ENCODE measurements at regions not wholly inside any gene's neighbourhood (a gene's known extent, or its start where the extent isn't known, plus 50 kb on each side); places are given as distances from the start of the nearest gene placed in this dataset.

GRCh38 chr12:18008642-18009041 lies 81.4 kb downstream of the RERGL start:
- no peaks in the 10 kb centered on the region for H3K4me1 ChIP-seq (ENCODE audit: control insufficient read depth in 2 of 2, insufficient read depth in 2 of 2, low read length in 2 of 2)
- no peak for DNase-seq (ENCODE audit: low read depth in 6 of 9, low spot score in 9 of 9)
- no peaks in the 10 kb centered on the region for H3K36me3 ChIP-seq (ENCODE audit: control insufficient read depth in 2 of 2, insufficient read depth in 2 of 2, low read length in 1 of 2)
- H3K9me3 ChIP-seq (ENCODE audit: control insufficient read depth in 2 of 2, insufficient read depth in 1 of 2, low read length in 1 of 2) = no peaks in the 10 kb centered on the region
- H3K4me3 ChIP-seq (ENCODE audit: low read length in 2 of 2) = no peak overlapping the region
- no peak overlapping the region for H3K27ac ChIP-seq (ENCODE audit: low read depth in 1 of 2, low read length in 1 of 2)
- H3K27me3 ChIP-seq (ENCODE audit: control insufficient read depth in 2 of 2, insufficient read depth in 1 of 2, low read length in 1 of 2) = no peaks in the 10 kb centered on the region

- no peak for DNase-seq (ENCODE audit: low read depth in 6 of 9, low spot score in 9 of 9)
- Histone ChIP-seq H3K4me1 (ENCODE audit: control insufficient read depth in 2 of 2, insufficient read depth in 2 of 2, low read length in 2 of 2) (no peaks in the 10 kb centered on the region), H3K36me3 (ENCODE audit: control insufficient read depth in 2 of 2, insufficient read depth in 2 of 2, low read length in 1 of 2) (no peaks in the 10 kb centered on the region), H3K27ac (ENCODE audit: low read depth in 1 of 2, low read length in 1 of 2) (no peak overlapping the region), H3K9me3 (ENCODE audit: control insufficient read depth in 2 of 2, insufficient read depth in 1 of 2, low read length in 1 of 2) (peaks cover 0 to 10% of the 10 kb centered on the region in 2 donors), H3K27me3 (ENCODE audit: control insufficient read depth in 2 of 2, insufficient read depth in 1 of 2, low read length in 1 of 2) (no peaks in the 10 kb centered on the region), H3K4me3 (ENCODE audit: low read length in 2 of 2) (no peak overlapping the region)
- WGBS = 92% methylated on average over 2 of the region's 2 CpGs
Measured at GRCh38 chr12:17999174-17999801, 90.7 kb downstream of the RERGL start.

- WGBS = 44% methylated on average over 6 of the region's 6 CpGs
- Histone ChIP-seq H3K27ac (ENCODE audit: low read depth in 1 of 2, low read length in 1 of 2) (no peak overlapping the region), H3K4me3 (ENCODE audit: low read length in 2 of 2) (no peak overlapping the region), H3K27me3 (ENCODE audit: control insufficient read depth in 2 of 2, insufficient read depth in 1 of 2, low read length in 1 of 2) (no peaks in the 10 kb centered on the region), H3K9me3 (ENCODE audit: control insufficient read depth in 2 of 2, insufficient read depth in 1 of 2, low read length in 1 of 2) (no peaks in the 10 kb centered on the region), H3K36me3 (ENCODE audit: control insufficient read depth in 2 of 2, insufficient read depth in 2 of 2, low read length in 1 of 2) (no peaks in the 10 kb centered on the region), H3K4me1 (ENCODE audit: control insufficient read depth in 2 of 2, insufficient read depth in 2 of 2, low read length in 2 of 2) (no peaks in the 10 kb centered on the region)
- peak in 4 of 9 donors; percentile 0 to 19 (median 3) for DNase-seq (ENCODE audit: low read depth in 6 of 9, low spot score in 9 of 9)
Measured at GRCh38 chr12:17992002-17992656, 97.9 kb downstream of the RERGL start.

- DNase-seq (ENCODE audit: low read depth in 6 of 9, low spot score in 9 of 9) = no peak
- H3K27ac ChIP-seq (ENCODE audit: low read depth in 1 of 2, low read length in 1 of 2) = no peak overlapping the region
- H3K4me3 ChIP-seq (ENCODE audit: low read length in 2 of 2) = no peak overlapping the region
- no peaks in the 10 kb centered on the region for H3K9me3 ChIP-seq (ENCODE audit: control insufficient read depth in 2 of 2, insufficient read depth in 1 of 2, low read length in 1 of 2)
- no peaks in the 10 kb centered on the region for H3K36me3 ChIP-seq (ENCODE audit: control insufficient read depth in 2 of 2, insufficient read depth in 2 of 2, low read length in 1 of 2)
- H3K4me1 ChIP-seq (ENCODE audit: control insufficient read depth in 2 of 2, insufficient read depth in 2 of 2, low read length in 2 of 2) = no peaks in the 10 kb centered on the region
- WGBS = 86% methylated on average over 3 of the region's 3 CpGs
- no peaks in the 10 kb centered on the region for H3K27me3 ChIP-seq (ENCODE audit: control insufficient read depth in 2 of 2, insufficient read depth in 1 of 2, low read length in 1 of 2)
Measured at GRCh38 chr12:17982556-17982955, 107.4 kb downstream of the RERGL start.

- Histone ChIP-seq H3K27me3 (ENCODE audit: control insufficient read depth in 2 of 2, insufficient read depth in 1 of 2, low read length in 1 of 2) (no peaks in the 10 kb centered on the region), H3K4me3 (ENCODE audit: low read length in 2 of 2) (no peak overlapping the region), H3K4me1 (ENCODE audit: control insufficient read depth in 2 of 2, insufficient read depth in 2 of 2, low read length in 2 of 2) (no peaks in the 10 kb centered on the region), H3K9me3 (ENCODE audit: control insufficient read depth in 2 of 2, insufficient read depth in 1 of 2, low read length in 1 of 2) (no peaks in the 10 kb centered on the region), H3K36me3 (ENCODE audit: control insufficient read depth in 2 of 2, insufficient read depth in 2 of 2, low read length in 1 of 2) (no peaks in the 10 kb centered on the region), H3K27ac (ENCODE audit: low read depth in 1 of 2, low read length in 1 of 2) (no peak overlapping the region)
- WGBS = 87% methylated on average over 5 of the region's 5 CpGs
- DNase-seq (ENCODE audit: low read depth in 6 of 9, low spot score in 9 of 9) = no peak
Measured at GRCh38 chr12:17976202-17976601, 113.8 kb downstream of the RERGL start.

- Histone ChIP-seq H3K4me3 (ENCODE audit: low read length in 2 of 2) (no peak overlapping the region), H3K27ac (ENCODE audit: low read depth in 1 of 2, low read length in 1 of 2) (no peak overlapping the region), H3K9me3 (ENCODE audit: control insufficient read depth in 2 of 2, insufficient read depth in 1 of 2, low read length in 1 of 2) (no peaks in the 10 kb centered on the region), H3K27me3 (ENCODE audit: control insufficient read depth in 2 of 2, insufficient read depth in 1 of 2, low read length in 1 of 2) (no peaks in the 10 kb centered on the region), H3K36me3 (ENCODE audit: control insufficient read depth in 2 of 2, insufficient read depth in 2 of 2, low read length in 1 of 2) (no peaks in the 10 kb centered on the region), H3K4me1 (ENCODE audit: control insufficient read depth in 2 of 2, insufficient read depth in 2 of 2, low read length in 2 of 2) (no peaks in the 10 kb centered on the region)
- WGBS = 91% methylated on average over 1 of the region's 1 CpG
- no peak for DNase-seq (ENCODE audit: low read depth in 6 of 9, low spot score in 9 of 9)
Measured at GRCh38 chr12:17975763-17976162, 114.2 kb downstream of the RERGL start.

GRCh38 chr12:17975239-17975638 lies 114.8 kb downstream of the RERGL start:
- Histone ChIP-seq H3K27me3 (ENCODE audit: control insufficient read depth in 2 of 2, insufficient read depth in 1 of 2, low read length in 1 of 2) (no peaks in the 10 kb centered on the region), H3K4me1 (ENCODE audit: control insufficient read depth in 2 of 2, insufficient read depth in 2 of 2, low read length in 2 of 2) (no peaks in the 10 kb centered on the region), H3K4me3 (ENCODE audit: low read length in 2 of 2) (no peak overlapping the region), H3K9me3 (ENCODE audit: control insufficient read depth in 2 of 2, insufficient read depth in 1 of 2, low read length in 1 of 2) (no peaks in the 10 kb centered on the region), H3K27ac (ENCODE audit: low read depth in 1 of 2, low read length in 1 of 2) (no peak overlapping the region), H3K36me3 (ENCODE audit: control insufficient read depth in 2 of 2, insufficient read depth in 2 of 2, low read length in 1 of 2) (no peaks in the 10 kb centered on the region)
- no peak for DNase-seq (ENCODE audit: low read depth in 6 of 9, low spot score in 9 of 9)
- 96% methylated on average over 2 of the region's 2 CpGs for whole genome bisulfite sequencing

- H3K27me3 ChIP-seq (ENCODE audit: control insufficient read depth in 2 of 2, insufficient read depth in 1 of 2, low read length in 1 of 2) = no peaks in the 10 kb centered on the region
- H3K9me3 ChIP-seq (ENCODE audit: control insufficient read depth in 2 of 2, insufficient read depth in 1 of 2, low read length in 1 of 2) = peaks cover 0 to 10% of the 10 kb centered on the region in 2 donors
- H3K36me3 ChIP-seq (ENCODE audit: control insufficient read depth in 2 of 2, insufficient read depth in 2 of 2, low read length in 1 of 2) = no peaks in the 10 kb centered on the region
- H3K4me1 ChIP-seq (ENCODE audit: control insufficient read depth in 2 of 2, insufficient read depth in 2 of 2, low read length in 2 of 2) = no peaks in the 10 kb centered on the region
- no peak overlapping the region for H3K27ac ChIP-seq (ENCODE audit: low read depth in 1 of 2, low read length in 1 of 2)
- H3K4me3 ChIP-seq (ENCODE audit: low read length in 2 of 2) = no peak overlapping the region
- no peak for DNase-seq (ENCODE audit: low read depth in 6 of 9, low spot score in 9 of 9)
- WGBS = 95% methylated on average over 1 of the region's 1 CpG
Measured at GRCh38 chr12:17971850-17972249, 118.1 kb downstream of the RERGL start.

- peak in 1 of 9 donors; percentile 2 for DNase-seq (ENCODE audit: low read depth in 6 of 9, low spot score in 9 of 9)
- no peak overlapping the region for H3K27ac ChIP-seq (ENCODE audit: low read depth in 1 of 2, low read length in 1 of 2)
- H3K4me1 ChIP-seq (ENCODE audit: control insufficient read depth in 2 of 2, insufficient read depth in 2 of 2, low read length in 2 of 2) = no peaks in the 10 kb centered on the region
- 69% methylated on average over 3 of the region's 3 CpGs for WGBS
- H3K36me3 ChIP-seq (ENCODE audit: control insufficient read depth in 2 of 2, insufficient read depth in 2 of 2, low read length in 1 of 2) = no peaks in the 10 kb centered on the region
- no peaks in the 10 kb centered on the region for H3K27me3 ChIP-seq (ENCODE audit: control insufficient read depth in 2 of 2, insufficient read depth in 1 of 2, low read length in 1 of 2)
- no peak overlapping the region for H3K4me3 ChIP-seq (ENCODE audit: low read length in 2 of 2)
- no peaks in the 10 kb centered on the region for H3K9me3 ChIP-seq (ENCODE audit: control insufficient read depth in 2 of 2, insufficient read depth in 1 of 2, low read length in 1 of 2)
Measured at GRCh38 chr12:17954788-17955187, 135.2 kb downstream of the RERGL start.

Data from thymus (tissue), 11 donors.